HG03432 (cell line): ENCODE measurements at regions not wholly inside any gene's neighbourhood (a gene's known extent, or its start where the extent isn't known, plus 50 kb on each side); places are given as distances from the start of the nearest gene placed in this dataset.
A peak's percentile ranks its signal among the peaks of the same experiment; 100 is the strongest.
"Not testable (repeated sequence)": the region's sequence is repeated elsewhere in the genome, so short reads cannot be mapped to it uniquely, and the experiment has no call there.

Source experiments
- ATAC-seq: cut with Tn5 transposase; IDR thresholded peaks from one replicate; pipeline ENCODE4 v1.9.1; 2021; ENCODE audit warnings: mild to moderate bottlenecking, moderate library complexity; ENCODE audit not compliant: unreplicated experiment

DNA sequence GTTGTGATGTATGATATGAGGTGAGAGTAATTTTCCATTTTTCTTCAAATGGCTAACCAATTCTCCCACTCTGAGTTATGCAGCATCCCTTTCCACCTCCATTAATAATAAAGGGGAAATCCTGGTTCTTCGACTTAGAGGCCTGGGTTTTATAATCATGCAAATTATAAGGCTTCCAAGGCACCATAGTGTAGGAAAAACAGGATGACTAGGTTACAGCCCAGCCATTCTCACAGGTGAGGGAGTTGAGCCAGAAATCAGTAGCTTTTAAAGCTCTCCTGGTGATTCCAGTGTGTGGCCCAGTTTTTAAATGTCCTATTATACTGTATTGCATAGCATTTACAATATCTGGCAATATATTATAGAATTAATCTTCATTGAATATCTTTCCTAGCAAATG lies 203.1 kb downstream of the ARHGEF9 start:
- ATAC-seq, result no peak

DNA sequence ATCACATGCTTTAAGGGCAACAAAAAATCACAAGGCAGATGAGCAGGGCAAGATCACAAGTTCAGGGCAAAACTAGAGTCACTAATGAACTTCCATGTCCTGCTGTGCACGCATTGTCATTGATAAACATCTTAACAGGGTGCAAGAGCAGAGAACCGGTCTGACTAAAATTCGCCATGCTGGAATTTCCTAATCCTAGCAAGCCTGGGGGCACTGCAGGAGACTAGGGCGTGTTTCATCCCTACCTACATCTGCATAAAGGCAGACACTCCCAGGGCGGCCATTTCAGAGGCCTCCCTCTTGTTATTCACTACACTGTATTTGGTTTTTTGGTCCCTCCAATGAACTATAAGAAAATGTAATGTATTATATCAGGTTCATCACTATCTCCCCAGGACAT lies 203.6 kb downstream of the ARHGEF9 start:
- no peak for ATAC-seq

DNA sequence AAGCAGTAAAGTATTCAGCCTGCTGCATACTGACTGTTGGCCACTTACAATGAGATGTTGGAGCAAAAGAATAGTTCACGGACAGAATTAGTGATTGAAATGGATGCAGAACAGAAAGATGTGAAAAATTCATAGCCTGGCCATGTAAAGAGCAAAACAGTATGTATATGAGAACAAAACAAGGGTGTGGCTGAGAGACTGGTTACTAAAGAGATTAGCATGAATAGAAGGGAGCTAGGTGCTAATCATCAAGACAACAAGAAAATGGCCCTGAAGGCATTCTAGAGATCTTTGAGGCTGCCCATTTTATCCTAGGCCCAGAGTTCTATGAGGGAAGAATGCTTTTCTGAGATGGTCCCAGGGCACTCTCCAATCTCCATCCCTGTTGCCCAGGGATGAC lies 208.5 kb downstream of the ARHGEF9 start:
- ATAC-seq, result no peak

DNA sequence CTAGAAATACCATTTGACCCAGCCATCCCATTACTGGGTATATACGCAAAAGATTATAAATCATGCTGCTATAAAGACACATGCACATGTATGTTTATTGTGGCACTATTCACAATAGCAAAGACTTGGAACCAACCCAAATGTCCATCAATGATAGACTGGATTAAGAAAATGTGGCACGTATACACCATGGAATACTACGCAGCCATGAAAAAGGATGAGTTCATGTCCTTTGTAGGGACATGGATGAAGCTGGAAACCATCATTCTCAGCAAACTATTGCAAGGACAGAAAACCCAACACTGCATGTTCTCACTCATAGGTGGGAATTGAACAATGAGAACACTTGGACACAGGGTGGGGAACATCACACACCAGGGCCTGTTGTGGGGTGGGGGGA lies 209.3 kb downstream of the ARHGEF9 start:
- ATAC-seq, result not testable (repeated sequence)

DNA sequence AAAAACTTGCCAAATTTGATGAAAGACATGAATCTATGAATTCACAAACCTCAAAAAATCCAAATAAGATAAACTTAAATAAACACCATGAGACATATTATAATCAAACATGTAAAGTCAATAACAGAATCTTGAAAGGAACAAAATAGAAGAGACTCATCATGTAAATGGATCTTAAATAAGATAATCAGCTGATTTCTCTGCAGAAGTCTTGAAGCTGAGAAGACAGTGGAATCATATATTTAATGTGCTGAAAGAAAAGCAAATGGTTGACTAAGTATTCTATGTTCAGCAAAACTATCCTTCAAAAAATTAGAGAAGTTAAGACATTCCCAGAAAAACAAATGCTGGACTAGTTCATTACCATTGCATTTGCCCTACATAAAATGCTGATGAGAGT lies 215.7 kb upstream of the SPIN4 start:
- ATAC-seq, result no peak

DNA sequence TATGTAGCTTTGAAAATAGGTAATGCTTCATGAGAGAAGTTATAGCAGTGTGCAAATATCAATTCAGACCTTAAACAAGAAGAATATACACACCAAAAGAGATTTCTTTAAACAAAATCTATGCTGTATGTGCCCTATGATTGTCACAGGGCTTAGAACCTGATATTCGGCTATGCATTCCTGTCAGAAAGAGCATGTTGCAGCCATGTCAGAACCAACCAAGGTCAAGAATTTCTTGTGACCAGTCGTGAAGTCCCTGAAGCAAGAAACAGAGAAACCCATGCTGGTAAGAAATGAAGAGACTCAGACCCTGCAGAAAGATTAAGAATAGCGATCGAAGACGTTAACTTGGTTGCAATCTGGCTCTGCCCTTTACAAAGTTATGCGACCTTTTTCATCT lies 210.3 kb upstream of the SPIN4 start:
- ATAC-seq, result no peak

DNA sequence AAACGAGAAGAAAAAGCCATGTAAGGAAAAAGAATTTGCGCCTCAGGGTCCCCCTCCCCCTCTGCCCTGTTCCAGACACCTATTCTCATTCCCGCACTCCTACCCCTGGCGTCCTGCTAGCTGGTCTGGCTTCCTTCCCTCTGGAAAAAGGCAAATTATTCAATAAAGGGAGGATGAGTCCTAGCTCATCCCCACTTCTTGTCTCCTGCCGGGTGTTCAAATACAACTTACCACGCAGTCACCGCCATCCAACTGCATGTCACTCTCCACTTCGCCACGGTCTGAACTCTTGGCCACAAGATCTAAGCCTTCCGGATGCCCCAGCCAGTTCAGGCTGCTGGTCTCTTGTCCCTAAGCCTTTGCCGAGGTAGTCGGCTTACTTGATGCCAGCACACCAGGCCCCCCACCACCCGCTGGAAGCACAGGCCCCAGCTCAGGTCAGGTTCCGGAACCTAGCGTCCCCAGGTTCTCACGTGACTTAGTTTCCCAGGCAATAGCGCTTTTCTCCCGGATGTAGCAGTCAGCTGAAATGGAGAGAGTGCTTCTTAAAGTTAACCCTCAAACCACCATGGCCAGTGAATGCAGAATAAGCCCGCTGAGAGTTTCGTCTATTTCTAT lies 209.6 kb upstream of the SPIN4 start:
- ATAC-seq, result peak; percentile 100

DNA sequence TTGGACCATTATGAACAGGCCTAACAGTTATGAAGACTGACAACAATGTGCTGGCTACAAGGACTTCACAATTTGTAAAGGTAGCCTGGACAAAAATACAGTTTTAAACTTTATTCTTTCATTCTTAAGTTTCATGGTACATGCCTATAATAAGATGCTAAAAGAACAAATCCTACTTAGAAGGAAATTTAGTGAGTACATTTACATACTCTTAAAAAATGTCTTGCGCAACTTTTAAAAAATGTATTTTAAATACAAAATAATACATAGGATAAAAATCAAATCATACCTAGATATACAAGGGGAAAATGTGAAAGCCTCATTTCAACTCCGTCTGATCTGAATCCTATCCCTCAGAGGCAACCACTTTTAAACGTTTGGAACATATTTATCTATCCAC lies 200.7 kb upstream of the SPIN4 start:
- no peak for ATAC-seq

DNA sequence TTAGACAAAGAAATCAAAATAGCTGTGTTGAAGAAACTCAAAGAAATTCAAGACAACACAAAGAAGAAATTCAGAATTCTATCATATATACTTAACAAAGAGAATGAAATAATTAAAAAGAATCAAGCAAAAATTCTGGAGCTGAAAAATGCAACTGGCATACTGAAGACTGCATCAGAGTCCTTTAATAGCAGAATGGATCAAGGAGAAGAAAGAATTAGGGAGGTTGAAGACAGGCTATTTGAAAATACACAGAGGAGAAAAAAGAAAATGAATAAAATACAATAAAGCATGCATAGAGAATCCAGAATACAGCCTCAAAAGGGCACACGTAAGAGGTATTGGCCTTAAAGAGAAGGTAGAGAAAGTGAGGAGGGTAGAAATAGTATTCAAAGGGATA lies 179.5 kb upstream of the SPIN4 start:
- ATAC-seq, result no peak

DNA sequence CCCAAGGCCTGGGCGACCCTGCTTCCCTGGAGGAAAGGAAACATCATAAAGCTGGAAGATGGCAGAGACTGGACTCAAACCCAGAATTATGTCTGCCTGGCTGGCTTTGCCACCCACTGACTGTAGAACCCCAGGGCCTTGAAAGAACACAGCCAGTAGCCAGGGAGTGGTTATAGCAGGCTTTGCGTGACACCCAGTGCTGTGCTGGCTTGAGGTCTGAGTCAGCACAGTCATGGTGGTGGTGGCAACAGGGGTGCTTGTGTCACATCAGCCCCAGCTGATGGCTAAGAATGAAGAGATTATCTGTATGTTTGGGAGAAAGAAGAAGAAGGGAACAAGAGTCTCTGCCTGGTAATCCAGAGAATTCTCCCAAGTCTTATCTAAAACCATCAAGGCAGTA lies 178.8 kb upstream of the SPIN4 start:
- ATAC-seq, result no peak

DNA sequence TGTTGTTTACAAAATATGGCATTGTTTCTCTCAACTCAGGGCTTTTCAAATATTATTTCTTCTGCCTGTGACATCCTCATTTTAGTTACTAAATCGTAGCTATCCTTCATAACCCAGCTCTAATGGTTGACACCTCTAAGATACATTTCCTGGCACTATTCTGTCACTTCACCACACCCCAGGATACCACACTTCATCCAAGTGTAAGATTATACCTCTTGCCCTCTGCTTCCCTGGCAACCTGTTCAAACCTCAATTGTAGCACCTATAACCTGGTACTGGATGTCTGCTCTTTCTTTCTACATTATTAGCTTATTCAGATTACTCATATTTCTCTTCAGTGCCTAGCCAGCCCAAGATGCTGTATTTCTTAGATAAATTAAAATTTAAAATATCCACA lies 175.7 kb upstream of the SPIN4 start:
- ATAC-seq, result no peak

DNA sequence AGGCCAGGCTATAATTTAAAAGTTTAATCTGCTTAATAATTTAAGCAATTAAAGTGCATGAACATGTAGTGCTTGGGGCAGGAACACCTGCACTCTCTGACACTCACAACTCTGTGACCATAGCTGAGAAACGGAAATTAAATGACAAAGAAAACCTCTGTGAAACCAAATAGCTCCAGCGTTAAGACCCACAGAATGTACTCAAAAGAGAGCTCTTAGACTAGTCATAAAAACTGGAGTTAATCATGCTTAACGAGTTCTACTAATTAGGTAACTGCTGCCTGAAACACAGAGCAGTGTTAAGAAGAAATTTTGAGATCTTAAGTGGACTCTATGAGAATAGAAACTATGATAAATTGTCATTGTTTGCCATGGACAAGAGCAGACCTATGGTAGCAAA lies 174.4 kb upstream of the SPIN4 start:
- no peak for ATAC-seq

DNA sequence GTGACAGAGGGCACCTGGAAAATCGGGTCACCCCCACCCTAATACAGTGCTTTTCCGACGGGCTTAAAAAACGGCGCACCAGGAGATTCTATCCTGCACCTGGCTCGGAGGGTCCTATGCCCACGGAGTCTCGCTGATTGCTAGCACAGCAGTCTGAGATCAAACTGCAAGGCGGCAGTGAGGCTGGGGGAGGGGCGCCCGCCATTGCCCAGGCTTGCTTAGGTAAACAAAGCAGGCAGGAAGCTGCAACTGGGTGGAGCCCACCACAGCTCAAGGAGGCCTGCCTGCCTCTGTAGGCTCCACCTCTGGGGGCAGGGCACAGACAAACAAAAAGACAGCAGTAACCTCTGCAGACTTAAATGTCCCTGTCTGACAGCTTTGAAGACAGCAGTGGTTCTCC lies 168.2 kb upstream of the SPIN4 start:
- not testable (repeated sequence) for ATAC-seq

DNA sequence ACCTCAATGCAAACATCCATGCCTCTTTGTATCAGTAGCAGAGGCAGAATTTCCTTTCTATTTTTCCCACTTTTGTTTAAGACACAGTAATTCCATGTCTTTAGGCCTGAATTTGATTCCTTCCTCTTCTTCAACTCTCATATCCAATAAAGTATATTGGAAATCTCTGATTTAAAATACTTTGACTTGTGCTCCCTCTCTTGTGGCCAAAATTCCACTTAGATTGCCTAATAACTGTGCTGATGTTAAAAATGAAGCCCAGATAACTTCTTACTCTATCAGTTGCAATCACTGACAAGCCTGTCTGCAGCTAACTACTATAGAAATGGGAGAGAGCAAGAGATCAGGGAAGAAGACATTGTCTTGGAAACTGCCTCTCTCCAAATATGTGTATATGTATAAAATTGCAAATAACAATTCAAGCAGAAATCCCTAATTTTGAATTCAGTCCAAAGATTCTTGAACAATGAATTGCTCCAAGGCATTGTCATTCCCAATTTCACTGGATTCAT lies 163.5 kb upstream of the SPIN4 start:
- no peak for ATAC-seq

DNA sequence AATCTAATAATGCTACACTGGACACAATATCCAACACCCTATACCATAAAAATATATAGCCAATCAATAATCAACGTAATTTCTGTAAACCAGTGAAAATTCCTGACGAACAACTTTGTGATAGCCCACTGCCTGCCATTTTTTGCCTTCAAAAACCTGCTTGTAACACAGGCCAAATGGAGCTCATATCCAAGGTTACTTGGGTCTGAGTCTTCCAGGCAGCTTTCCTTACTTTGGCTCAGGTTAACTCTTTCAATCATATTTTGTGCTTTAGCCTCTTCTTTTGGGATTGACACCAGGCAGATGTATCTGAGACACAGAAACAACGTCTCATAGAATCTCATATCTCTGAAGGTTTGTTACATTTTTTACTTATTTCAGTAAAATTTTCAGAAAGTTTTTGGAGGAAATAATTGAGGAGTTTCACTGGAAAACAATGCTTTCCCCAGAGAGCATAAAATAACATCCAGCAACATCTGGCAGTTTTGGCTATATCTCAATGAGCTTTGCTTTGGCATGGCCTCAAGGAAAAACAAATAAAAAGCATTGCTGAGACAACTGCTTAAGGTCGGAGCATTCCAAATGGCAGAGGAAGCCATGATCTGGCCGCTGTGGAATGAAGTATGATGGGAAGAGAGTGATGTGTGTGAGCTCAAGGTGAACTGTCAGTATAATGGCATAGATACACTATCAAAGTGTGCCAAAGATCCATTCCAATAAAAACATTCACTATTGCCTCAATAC lies 162.9 kb upstream of the SPIN4 start:
- ATAC-seq, result no peak

DNA sequence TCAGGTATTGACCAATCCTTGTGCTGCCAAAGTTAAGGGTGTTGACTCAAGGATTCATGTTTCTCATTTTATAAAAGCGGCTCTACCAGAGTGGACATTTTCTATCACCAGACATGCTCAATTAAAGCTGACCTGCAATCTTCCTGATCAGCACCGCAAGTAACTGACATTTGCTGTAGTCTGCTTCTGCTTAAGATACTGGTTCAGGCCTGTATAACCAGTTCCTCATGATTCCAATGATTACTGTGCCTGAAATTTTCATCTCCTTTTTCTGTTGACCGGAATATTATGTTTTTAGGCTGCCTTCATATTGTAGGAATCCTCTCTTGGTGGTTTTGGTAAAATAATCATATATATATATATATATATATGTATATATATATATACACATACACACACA lies 160.2 kb upstream of the SPIN4 start:
- no peak for ATAC-seq

DNA sequence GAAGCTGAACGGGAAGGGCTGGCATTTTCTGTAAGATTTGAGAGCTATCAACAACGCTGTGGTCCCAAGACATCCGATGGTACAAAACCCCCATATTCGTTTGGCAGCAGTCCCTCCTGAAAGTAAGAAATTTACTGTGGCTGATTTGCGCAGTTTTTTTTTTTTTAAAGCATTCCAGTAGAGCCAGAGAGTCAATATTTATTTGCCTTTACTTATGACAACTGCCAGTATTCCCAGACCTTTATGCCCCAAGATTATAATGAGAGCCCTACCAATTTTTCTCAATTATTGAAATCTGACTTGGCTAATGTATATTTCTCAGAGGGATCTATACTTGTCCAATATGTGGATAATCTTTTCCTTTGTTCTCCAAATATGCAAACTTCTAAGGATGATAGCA lies 157.5 kb upstream of the SPIN4 start:
- no peak for ATAC-seq

DNA sequence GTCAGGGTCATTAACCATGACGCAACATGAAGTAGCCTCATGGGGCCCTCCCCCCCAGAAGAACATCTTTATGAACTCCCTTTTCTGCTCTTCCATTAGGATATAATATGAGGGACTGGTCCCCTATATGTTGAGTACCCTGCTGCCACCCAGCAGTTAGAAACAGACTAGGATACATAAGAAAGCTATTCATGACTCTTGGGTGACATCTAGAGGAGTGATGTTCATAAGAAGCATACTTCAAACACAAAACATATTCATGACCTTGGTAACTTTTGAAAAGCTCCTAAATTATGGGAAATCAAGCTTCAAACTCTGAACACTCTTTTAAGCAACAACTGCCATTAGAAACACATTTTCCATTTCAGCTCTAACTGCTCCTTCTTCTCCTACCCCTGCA lies 155.2 kb upstream of the SPIN4 start:
- no peak for ATAC-seq

DNA sequence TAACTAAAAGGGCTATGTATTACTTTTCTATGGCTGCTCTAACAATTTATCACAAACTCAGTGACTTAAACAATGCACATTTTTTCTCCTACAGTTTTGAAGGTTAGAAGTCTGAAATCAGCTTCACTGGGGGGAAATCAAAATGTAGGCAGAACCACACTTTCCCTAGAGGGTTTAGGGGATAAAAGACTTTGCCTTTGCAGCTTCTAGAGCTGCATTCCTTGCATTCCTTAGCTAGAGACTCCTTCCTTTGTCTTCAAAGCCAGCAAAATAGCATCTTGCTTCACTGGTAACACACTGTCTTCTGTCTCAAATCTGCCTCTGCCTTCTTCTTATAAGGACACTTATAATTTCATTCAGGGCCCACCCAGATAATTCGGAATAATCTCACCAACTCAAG lies 152.4 kb upstream of the SPIN4 start:
- ATAC-seq, result no peak

DNA sequence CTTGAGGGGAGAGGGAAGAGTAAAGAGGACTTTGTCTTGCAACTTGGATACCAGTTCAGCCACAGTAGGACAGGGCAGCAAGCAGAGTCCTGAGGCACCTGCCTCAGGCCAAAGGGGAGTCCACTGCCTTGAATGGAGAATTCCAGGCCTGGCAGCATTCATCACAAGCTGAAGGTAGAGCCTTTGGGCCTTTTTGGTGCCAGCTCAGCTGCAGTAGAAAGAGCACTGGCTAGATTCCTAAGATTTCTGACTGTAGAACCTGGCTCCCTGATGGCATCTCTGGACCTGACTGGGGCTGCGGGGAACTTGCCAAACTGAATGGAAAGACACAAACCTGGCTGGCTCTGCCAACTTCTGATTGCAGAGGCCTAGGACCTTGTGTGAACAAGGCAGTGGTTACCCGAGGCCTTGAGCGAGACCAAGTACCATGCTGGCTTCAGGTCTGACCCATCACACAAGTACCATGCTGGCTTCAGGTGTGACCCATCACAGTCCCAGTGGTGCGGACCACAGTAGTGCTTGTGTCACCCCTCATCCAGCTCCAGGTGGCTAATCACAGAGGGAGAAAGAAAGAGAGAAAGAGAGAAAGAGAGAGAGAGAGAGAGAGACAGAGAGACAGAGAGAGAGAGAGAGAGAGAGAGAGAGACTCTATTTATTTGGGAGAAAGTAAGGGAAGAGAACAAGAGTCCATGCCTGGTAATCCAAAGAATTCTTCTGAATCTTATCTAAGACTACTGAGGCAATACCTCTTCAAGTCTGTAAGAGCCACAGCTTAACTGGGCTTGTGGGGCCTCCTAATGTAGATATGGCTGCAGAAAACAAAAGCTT lies 137.6 kb upstream of the SPIN4 start:
- ATAC-seq, result no peak

DNA sequence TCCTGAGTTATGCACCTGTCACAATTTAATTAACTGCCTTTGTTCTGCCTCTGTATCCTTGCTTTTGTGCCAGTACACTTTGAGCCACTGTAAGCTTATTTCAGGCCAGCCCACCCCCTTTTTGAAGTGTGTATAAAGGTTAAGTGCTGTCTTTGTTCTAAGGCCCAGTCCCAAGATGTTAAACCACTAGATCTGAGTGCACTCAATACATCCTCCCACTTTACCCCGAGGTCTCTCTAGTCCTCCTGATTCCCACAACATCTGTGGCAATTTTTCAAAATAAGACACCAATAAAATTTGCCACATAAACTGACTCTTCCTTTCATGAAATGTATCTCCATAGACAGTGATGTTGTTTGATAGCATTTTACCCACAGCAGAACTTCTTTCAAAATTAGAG lies 124.1 kb upstream of the SPIN4 start:
- ATAC-seq, result no peak

DNA sequence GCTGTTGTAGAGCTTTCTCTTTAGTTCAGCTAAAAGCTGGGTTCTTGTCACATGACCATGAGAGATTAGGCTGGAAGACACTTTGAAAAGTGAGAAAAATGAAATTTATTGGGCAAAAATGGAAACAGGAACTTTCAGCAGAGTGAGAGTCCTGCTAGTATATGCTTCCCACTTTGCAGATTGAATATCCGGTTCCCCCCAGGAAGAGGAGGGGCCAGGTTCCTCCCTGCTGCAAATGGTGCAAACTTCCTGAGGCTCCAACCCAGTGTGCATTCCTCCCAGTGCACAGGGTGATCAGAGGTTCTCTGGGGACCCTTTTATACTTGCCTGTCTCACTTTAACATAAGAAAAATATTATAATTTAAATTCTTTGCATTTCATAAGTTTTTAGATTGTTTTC lies 119.9 kb upstream of the SPIN4 start:
- no peak for ATAC-seq
